Lower leg skin (tissue), 3 donors: ENCODE measurements at regions not wholly inside any gene's neighbourhood (a gene's known extent, or its start where the extent isn't known, plus 50 kb on each side); places are given as distances from the start of the nearest gene placed in this dataset.

Experiments used
- CTCF ChIP-seq, 3 donors: fragments of 450-650 bp; IDR thresholded peaks; one replicate each; pipeline ENCODE4 v1.5.1; 2016; ENCODE audit warnings: antibody characterized with exemption in 3 of 3, mild to moderate bottlenecking in 3 of 3, moderate library complexity in 2 of 3
- POLR2A ChIP-seq, 2 donors: fragments of 450-650 bp; IDR thresholded peaks; one replicate each; pipeline ENCODE4 v1.6.1; 2016 to 2017; ENCODE audit warnings: antibody characterized with exemption in 2 of 2, mild to moderate bottlenecking in 1 of 2, moderate library complexity in 1 of 2

GRCh38 chr15:61780278-61780980 lies 279.8 kb downstream of the VPS13C start:
- TF ChIP-seq CTCF (IDR thresholded peaks at IDR 0.05) (no peak), POLR2A (IDR thresholded peaks at IDR 0.05) (no peak)
